GM20000 (cell line): ENCODE measurements at regions not wholly inside any gene's neighbourhood (a gene's known extent, or its start where the extent isn't known, plus 50 kb on each side); places are given as distances from the start of the nearest gene placed in this dataset.

ENCODE experiments used
- DNase-seq: peaks from one replicate; pipeline ENCODE4 v3.0.0; 2012; ENCODE audit warnings: low spot score
- CTCF ChIP-seq: IDR thresholded peaks from 2 replicates; pipeline ENCODE4 v1.5.1; 2012; ENCODE audit warnings: mild to moderate bottlenecking, control low read depth; ENCODE audit errors: extremely low read depth, missing control alignments

- no peak for DNase-seq
- no peak for TF ChIP-seq CTCF
Measured at GRCh38 chr21:41562101-41563000, 54.4 kb upstream of the TMPRSS2 start.

GRCh38 chr21:41561701-41562100 lies 53.7 kb upstream of the TMPRSS2 start:
- no peak for TF ChIP-seq CTCF
- DNase-seq: no peak

GRCh38 chr21:41560661-41561158 lies 52.8 kb upstream of the TMPRSS2 start:
- no peak for DNase-seq
- no peak for TF ChIP-seq CTCF

GRCh38 chr21:41559658-41560631 lies 52.0 kb upstream of the TMPRSS2 start:
- no peak for TF ChIP-seq CTCF
- peak; percentile 38 for DNase-seq

- DNase-seq: no peak
- no peak for TF ChIP-seq CTCF
Measured at GRCh38 chr21:41558842-41559241, 50.9 kb upstream of the TMPRSS2 start.

- no peak for DNase-seq
- TF ChIP-seq CTCF: no peak
Measured at GRCh38 chr21:41557884-41558283, 49.9 kb upstream of the TMPRSS2 start.
